D721Med (cell line): ENCODE measurements at regions not wholly inside any gene's neighbourhood (a gene's known extent, or its start where the extent isn't known, plus 50 kb on each side); places are given as distances from the start of the nearest gene placed in this dataset.

Experiments
- DNase-seq: peaks from one replicate; pipeline ENCODE4 v3.0.0; 2011; ENCODE audit warnings: low spot score; ENCODE audit not compliant: insufficient read length
- FAIRE-seq: peaks from 2 replicates; lab custom pipeline; 2011; peaks lifted over from hg19 to GRCh38; lab: Jason Lieb, UNC
- CTCF ChIP-seq: IDR thresholded peaks from 2 replicates; pipeline ENCODE4 v1.5.1; 2012; ENCODE audit warnings: mild to moderate bottlenecking, control low read depth; ENCODE audit not compliant: insufficient read depth; ENCODE audit errors: missing control alignments

GRCh38 chr7:124662372-124662771, 103.2 kb downstream of the GPR37 start:
- no peak for DNase-seq

GRCh38 chr7:124655990-124656389, 109.6 kb downstream of the GPR37 start:
- FAIRE-seq (no peak), DNase-seq (no peak)
- no peak for TF ChIP-seq CTCF

More at GRCh38 chr7:124662372-124662771, 103.2 kb downstream of the GPR37 start:
- TF ChIP-seq CTCF, result no peak
- no peak for FAIRE-seq

GRCh38 chr7:124652237-124652636, 113.4 kb downstream of the GPR37 start:
- no peak for TF ChIP-seq CTCF
- no peak for DNase-seq
- FAIRE-seq, result no peak

- TF ChIP-seq CTCF, result no peak
- no peak for DNase-seq
- FAIRE-seq, result no peak
Observed at GRCh38 chr7:124651136-124651535, 114.5 kb downstream of the GPR37 start.

GRCh38 chr7:124649397-124650014, 116.1 kb downstream of the GPR37 start:
- DNase-seq (no peak), FAIRE-seq (no peak)
- TF ChIP-seq CTCF, result no peak

GRCh38 chr7:124647630-124648306, 117.8 kb downstream of the GPR37 start:
- no peak for FAIRE-seq
- TF ChIP-seq CTCF, result no peak
- no peak for DNase-seq

GRCh38 chr7:124645704-124646103, 119.9 kb downstream of the GPR37 start:
- no peak for TF ChIP-seq CTCF
- DNase-seq (no peak), FAIRE-seq (no peak)
